ENCODE measurements at regions not wholly inside any gene's neighbourhood (a gene's known extent, or its start where the extent isn't known, plus 50 kb on each side); places are given as distances from the start of the nearest gene placed in this dataset.
A peak's percentile ranks its signal among the peaks of the same experiment; 100 is the strongest.

DNA sequence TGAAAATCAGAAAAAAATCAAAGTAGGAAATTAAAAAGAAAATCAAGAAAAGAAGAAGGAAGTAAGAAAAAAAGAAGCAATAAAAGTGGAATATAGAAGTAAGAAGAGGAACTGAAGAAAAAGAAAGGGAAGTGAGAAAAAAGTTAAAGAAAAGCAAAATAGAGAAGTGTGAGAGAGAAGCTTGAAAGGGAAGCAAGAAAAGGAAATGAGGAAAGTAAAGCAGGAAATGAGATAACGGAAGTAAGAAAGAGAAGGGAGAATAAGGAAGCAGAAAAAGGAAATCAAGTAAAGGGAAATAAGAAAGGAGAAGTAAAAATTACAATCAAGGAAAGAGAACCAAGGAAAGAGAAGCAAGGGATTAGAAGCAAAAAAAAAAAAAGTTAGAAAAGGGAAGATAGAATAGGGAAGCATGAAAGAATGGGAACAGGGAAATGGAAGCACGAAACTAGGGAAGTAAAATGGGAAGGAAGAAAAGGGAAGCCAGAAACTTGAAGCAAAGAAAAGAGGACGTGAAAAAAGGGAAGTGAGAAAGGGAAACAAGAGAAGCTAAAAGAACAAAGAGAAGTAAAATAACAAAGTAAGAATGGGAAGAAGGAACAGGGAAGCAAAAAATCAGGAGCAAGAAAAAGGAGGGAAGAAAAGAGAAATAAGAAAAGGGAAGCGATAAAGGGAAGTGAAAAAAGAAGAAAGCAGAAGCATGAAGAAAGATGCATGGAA is 243.3 kb upstream of the NCKAP5 start:
- no peak for DNase-seq (ENCODE audit: low spot score)

DNA sequence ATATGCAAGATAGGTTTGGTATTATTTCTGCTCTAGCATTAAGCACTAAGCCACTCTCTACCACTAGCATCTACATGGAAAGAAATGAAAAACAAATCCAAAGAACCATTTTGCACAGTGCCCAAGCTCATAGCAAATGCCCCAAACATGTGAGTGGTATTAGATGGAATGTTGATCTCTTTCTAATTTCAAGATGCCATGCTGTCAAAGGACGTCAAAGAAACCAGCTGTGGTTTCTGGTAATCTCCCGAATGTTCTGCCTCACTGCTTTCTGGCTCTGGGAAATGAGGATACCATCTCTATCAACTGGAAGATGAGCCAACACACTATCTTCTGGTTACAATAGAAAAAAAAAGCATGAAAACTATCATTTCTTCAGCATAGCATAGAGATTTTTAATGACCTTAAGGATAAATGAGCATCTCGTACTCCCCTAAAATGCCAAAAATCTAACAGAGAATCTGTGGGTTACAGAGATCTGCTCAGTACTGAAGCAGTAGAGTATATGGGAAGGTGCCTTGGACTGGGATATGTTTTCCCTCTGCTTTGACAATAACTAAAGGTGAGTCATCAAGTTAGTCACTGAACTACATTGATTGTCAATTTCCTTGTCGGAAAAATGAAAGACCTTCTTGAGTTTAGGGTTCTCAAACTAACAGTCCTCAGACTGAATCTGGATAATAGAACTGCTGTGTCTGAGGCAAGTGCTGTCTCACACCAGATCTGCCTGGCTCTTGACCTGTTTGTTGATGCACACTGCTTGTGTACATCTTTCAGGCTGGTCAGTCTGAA is 244.8 kb upstream of the NCKAP5 start:
- no peak for DNase-seq (ENCODE audit: low spot score)

- no peak for DNase-seq (ENCODE audit: low spot score)
These were observed 246.6 kb upstream of the NCKAP5 start for GRCh38 chr2:133814890-133815289.

GRCh38 chr2:133816037-133816436 is 247.8 kb upstream of the NCKAP5 start:
- no peak for DNase-seq (ENCODE audit: low spot score)

DNA sequence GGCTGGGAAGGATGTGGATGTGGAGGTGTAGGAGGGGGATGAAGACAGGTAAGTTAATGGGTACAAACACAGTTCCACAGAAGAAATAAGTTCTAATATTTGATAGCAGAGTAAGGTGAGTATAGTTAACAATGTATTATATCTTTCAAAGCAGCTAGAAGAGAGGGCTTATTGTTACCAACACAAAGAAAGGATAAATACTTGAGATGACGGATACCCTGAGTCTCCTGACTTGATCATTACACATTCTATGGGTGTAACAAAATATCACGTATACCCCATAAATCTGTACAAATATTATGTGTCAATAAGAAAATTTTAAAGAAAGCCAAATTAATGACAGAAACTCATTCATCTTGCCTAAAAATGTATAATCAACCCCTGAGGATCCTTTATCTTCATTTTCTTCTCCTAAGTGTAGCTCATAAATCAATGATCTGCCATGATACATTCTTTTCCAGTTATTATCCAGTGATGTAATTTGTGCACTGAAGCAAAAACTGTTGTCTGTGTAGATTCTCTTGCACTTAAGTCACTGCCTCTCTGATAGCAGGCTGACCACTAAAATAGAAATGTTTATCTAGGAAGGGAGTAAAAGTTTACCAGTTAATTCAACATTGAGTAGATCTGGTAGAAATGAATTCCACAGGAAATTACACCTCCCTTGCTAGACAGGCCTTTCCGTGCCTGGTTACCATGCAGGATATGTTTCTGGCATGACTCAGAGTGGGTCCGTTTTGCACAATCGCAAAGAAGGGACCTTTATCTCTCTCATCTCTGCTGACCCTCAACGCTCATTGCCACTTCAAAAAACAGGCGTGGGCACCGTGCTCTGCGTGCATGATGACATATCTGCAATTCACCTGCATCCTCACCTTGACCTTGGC is 249.7 kb upstream of the NCKAP5 start:
- DNase-seq (ENCODE audit: low spot score) = no peak

- DNase-seq (ENCODE audit: low spot score) = no peak
These were observed 250.4 kb upstream of the NCKAP5 start for GRCh38 chr2:133818661-133819060.

GRCh38 chr2:133819906-133820305 is 251.6 kb upstream of the NCKAP5 start:
- no peak for DNase-seq (ENCODE audit: low spot score)

GRCh38 chr2:133821107-133821760 is 253.0 kb upstream of the NCKAP5 start:
- no peak for DNase-seq (ENCODE audit: low spot score)

- DNase-seq (ENCODE audit: low spot score) = no peak
These were observed 254.4 kb upstream of the NCKAP5 start for GRCh38 chr2:133822517-133823225.

DNA sequence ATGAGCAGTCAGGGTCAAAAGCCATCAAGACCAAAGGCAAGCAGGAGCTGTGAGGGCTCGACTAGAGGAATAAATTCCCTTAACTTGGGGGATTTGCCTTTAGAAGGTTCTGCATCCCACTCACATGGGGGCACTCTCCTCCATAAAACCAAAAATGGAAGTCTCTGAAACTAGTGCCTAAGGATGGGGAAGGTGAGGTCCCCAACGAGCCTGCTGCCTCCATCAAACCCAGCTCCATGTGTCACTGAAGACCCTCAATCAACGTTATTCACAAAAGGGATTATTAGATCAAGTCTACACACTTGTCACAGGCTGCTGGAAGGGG is 254.9 kb upstream of the NCKAP5 start:
- no peak for DNase-seq (ENCODE audit: low spot score)

DNA sequence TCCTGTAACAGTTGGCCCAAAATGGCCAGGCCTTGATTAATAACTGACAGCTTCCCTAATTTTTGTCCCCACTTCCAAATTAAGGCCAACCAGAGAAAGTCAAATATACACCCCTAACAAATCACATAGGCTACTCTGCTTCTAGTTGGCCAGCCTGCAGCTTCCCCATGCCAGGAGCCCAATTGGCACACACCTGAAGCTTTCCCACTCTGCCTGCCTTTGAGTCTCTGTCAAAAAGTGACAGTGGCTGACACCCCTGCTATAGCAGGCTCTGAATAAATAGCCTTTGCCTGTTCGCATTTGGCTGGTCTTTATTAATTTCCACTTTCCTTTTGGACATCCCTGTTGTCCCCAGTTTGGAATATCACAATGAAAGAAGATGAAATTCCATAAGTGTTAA is 256.6 kb upstream of the NCKAP5 start:
- DNase-seq (ENCODE audit: low spot score) = no peak

GRCh38 chr2:133825778-133826177 is 257.5 kb upstream of the NCKAP5 start:
- DNase-seq (ENCODE audit: low spot score) = no peak

GRCh38 chr2:133828913-133829312 is 260.6 kb upstream of the NCKAP5 start:
- no peak for DNase-seq (ENCODE audit: low spot score)

- DNase-seq (ENCODE audit: low spot score) = no peak
These were observed 261.3 kb upstream of the NCKAP5 start for GRCh38 chr2:133829450-133830020.

DNA sequence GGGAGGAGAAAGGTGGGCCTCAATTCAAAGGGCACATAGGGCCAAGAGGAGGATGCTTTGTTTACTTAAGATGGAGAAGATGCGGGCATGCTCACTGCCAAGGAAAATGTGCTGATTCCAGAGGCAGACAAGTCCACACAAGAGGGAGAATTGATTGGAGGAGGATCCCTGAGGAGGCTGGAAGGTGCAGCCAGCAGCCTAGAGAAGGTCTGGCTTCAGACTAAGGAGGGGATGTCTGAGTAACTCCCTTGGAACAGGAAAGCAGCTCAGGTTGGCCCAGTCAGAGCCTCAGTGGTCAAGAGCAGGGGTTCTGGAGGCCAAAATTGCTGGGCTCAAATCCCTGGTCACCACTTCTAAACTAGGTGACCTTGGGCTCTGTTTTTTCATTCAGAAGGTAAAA is 265.5 kb upstream of the NCKAP5 start:
- DNase-seq (ENCODE audit: low spot score) = no peak

DNA sequence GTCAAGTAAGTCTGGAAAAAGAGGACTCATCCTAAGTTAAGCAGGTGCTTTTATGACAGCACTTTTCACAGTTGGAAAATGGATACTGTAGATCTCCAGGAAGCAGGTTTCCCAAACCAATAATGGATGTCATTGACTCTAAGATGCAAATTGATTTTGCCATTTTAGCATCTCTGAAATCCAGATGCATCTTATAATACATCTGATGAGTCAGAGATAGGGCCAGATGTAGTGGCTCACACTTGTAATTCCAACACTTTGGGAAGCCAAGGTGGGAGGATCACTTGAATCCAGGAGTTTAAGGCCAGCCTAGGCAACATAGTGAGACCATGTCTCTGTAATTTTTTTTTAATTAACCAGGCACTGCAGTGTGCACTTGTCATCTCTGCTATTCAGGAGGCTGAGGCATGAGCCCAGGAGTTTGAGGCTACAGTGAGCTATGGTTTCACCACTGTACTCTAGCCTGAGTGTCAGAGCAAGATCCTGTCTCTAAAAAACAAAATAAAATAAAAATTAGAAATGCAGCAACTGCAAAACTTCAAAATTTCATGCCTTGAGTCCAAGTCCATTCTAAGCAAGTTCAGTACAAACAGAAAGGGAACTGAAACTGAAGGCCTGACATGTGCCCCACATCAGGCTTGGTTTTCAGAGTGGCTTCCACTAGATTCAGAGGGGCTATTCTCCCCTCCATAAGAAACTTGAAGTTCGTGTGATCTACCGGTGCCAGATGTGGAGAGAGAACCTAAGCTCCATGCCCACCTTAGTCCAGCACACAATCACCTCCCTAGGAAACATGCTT is 267.8 kb upstream of the NCKAP5 start:
- DNase-seq (ENCODE audit: low spot score) = no peak

DNA sequence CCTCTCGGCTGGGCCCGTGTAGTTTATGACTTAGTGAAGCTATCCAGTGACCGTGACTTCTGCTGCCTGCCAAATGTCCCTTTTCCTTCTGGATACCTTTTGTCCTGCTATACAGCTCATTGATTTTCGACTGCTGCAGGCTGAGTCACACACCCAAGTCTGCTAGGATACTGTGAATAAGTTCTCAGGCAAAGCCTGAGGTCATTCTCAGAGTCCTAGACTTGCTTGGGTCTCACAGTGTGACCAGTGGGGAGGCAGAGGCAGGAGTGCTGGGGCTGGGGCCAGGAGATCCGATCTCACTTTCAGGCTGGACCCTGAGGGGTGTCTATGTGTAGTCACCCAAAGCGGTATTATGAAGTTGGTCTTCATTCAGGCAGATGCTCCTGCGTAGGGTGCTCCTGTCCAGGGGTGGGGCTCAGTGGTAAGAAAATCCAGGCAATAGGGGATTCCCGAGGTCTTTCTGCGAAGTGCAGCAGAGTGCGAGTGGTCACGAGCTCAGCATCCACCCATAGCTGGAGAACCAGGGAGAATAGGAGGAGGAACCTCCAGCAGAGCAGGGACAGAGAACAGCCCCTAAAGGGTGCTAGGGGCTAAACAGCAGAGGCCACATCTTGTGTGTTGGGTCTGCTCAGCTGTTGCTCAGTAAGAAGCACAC is 268.6 kb upstream of the NCKAP5 start:
- no peak for DNase-seq (ENCODE audit: low spot score)

DNA sequence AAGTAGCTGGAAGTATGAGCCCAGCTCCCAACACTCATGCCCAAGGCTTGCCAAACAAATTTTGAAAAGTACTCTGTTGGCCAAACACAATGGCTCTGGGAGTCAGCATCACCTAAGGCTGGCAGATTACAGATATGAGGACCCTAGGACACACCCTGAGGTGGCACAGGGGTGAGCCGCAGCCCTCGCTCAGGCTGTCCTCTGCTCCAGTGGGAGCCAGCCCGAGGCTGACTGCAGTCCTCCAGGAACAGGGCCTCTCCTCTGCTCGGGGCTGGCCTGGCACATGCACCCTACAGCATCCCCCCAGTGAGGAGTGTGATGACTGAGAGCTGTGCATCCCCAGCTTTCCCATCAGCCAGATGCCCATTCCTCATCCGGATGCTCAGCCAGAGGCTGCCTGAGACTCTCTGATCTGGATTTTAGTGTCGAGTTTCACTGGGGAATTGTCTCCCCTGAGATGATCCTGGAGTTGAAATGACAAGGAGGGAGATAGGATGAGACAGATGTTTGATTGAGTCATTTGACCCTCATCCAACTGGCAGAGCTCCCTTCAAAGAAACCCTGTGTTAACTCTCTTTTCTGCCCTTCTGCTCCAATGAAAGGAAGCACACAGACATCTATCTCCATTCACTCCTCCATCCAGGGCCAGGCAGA is 269.3 kb upstream of the NCKAP5 start:
- DNase-seq (ENCODE audit: low spot score) = peak; percentile 75

- no peak for DNase-seq (ENCODE audit: low spot score)
These were observed 270.5 kb upstream of the NCKAP5 start for GRCh38 chr2:133838642-133839365.
